ENCODE measurements at regions not wholly inside any gene's neighbourhood (a gene's known extent, or its start where the extent isn't known, plus 50 kb on each side); places are given as distances from the start of the nearest gene placed in this dataset.
A peak's percentile ranks its signal among the peaks of the same experiment; 100 is the strongest.

DNA sequence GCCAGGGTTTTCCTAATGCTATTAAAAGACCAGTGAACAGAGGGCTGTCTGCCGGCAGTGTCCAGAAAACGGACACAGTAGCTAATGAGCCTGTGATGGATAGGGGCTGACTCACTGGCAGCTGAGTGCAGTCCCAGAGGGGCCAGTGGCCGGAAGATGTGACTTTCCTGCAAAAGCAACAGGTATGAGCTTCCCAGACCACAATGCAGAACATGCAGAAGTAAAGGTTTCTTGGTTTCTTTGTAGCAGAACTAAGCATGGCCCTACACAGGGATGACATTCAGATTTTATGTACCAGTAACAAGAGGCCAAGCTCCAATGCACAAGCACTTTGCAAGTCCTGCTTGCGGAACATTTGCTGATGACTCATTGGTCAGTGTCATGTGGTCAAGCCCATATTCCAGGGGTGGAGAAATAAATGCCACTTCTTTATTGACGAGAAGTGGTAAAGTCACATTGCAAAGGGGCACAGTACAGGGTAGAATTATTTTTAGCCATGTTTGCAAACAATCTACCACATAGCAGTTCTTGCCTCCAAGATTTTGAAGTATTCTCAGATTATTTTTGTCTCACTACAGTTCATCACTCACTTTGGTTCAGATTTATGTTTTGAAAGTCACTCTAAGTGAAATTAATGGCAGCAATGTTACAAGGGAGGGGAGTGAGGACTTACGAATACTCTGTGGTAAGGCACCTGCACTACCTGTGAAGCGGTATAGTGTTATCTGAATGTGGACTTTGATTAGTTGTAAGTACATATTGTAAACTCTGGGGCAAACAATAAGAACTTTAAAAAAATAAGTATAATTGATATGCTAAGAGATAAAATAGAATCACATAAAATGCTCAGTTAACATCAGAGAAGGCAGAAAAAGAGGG, 263.3 kb downstream of the ABHD5 start:
- no peak for DNase-seq

DNA sequence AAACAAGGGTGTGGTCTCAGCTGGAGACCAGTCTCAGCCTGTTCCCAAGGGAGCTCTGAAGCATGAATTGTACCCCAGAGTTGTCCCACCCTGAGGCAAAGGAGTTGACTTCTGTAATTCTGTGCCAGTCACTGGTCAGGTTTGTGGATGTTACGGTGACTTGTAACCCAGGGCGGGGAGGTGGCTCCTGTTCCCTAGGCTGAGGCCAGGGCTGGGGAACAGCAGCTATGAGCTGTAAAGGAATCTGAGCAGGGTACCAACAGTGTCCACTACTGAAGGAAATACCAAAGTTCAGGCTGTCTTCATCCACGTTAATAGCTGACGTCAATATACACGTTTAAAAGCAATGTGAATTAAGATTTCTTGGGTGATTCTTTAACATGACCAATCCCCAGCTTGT, 266.2 kb downstream of the ABHD5 start:
- no peak for DNase-seq

- DNase-seq, result no peak
Measured at GRCh38 chr3:43957553-43957952, 266.8 kb downstream of the ABHD5 start.

DNA sequence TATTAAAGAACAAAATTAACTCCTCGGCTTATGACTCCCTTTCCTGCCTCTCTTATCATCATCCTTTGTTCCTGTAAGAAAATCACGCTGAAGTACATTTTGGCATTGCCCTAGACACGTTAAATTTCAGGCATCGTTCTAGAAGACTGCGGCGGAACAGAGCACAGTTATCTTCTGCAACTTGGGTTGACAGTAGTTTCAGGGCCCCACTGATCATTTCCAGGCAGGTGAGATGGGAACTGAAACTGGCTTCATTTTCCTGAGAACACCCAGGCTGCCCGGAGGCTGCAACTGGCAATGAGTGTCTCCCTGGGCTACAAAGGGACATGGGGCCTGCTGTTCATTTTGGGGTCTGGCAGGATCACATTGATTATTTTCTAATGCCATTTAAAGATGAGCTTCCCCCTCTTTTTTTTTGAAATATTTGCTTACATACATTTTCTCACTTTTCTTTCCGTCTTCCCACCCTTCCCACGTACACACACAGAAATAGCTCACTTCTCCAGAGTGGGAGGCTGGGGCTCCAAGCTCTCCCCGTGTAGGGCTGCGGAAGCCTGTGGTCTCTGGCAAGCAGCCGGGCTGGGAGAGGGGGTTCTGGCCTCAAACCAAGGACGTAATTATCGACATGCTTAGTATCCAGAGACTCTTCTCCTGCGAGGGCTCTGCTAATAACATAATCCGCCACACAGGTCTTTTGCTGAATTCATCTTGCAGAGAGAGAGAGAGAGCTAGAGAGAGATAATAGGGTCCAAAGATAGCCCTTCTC, 267.4 kb downstream of the ABHD5 start:
- DNase-seq, result no peak

- no peak for DNase-seq
Measured at GRCh38 chr3:43958973-43959372, 268.2 kb downstream of the ABHD5 start.

GRCh38 chr3:43959498-43960447, 269.0 kb downstream of the ABHD5 start:
- no peak for DNase-seq

DNA sequence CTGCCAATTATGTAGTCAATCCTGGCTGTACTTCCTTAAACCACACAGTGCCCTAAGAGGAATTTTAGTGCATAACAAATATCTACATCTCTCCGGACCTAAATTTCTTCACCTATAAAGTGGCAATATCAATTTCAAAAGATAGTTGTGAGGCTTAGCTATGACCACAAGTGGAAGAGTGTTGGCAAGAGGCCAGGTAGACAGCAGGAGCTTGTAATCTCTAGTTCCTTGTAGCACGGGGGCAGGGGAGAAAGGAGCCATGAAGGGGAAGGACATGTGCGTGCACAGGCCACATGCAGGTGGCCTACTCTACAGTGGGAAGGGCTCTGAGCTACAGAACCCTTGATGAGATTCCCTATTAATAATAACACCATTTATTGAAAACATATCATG, 269.7 kb downstream of the ABHD5 start:
- DNase-seq, result no peak

- DNase-seq, result no peak
Measured at GRCh38 chr3:43962043-43962442, 271.3 kb downstream of the ABHD5 start.

GRCh38 chr3:43963208-43963607, 272.5 kb downstream of the ABHD5 start:
- DNase-seq, result no peak

DNA sequence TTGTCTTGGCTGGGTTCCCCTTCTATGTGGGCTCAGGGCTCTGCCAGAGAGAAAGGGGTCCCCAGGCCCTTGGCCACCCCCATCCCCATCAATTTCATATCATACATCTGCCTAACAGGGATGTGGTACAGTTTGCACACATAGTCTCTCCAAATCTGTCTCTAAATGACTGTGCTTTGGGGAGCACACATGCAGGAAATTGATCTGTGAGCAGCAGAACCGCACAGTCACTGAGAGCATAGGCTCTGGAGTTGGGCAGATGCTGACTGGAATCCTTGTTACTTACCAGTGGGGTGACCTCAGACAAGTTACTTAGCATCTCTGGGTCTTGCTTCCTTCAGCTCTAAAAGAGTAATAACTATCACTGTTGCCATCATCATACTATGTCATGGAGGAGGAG, 273.9 kb downstream of the ABHD5 start:
- no peak for DNase-seq

DNA sequence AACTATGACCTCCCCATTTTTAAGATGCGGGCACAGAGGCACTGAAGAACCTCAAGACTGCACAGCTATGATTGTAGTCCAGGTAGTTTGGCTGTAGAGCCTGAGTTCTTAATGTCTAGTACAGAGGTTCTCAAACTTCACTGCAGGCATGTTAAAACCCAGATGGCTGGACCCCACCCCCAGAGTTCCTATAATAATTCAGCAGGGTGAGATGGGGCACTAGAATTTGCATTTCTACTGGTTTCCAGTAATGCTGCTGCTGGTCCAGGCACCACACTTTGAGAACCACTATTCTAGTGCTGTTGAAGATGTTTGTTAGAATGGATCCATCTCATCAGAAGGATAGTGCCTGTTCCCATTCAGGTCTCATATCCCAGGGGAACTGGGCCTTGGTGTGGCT, 274.9 kb downstream of the ABHD5 start:
- no peak for DNase-seq

GRCh38 chr3:43966126-43966525, 275.4 kb downstream of the ABHD5 start:
- DNase-seq, result no peak

GRCh38 chr3:43966530-43966929, 275.2 kb upstream of the TOPAZ1 start:
- no peak for DNase-seq

GRCh38 chr3:43968465-43968864, 273.2 kb upstream of the TOPAZ1 start:
- DNase-seq, result no peak

DNA sequence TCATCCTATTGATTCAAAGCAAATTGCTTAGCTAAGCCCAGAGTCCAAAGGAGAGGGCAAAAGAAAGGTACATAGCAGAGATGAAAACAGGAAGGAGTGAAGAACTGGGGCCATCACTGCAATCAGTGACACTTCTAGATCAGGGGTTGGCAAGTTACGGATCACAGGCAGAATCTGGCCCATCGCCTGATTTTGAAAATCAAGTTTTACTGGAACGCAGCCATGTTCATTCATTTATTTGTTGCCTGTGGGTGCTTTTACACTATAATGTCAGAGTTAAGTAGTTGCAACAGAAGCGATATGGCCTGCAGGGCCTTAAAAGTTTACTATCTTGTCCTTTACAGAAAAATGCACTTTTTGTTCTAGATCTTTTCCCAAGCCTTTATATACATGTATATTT, 271.7 kb upstream of the TOPAZ1 start:
- no peak for DNase-seq

- no peak for DNase-seq
Measured at GRCh38 chr3:43970351-43970750, 271.3 kb upstream of the TOPAZ1 start.

DNA sequence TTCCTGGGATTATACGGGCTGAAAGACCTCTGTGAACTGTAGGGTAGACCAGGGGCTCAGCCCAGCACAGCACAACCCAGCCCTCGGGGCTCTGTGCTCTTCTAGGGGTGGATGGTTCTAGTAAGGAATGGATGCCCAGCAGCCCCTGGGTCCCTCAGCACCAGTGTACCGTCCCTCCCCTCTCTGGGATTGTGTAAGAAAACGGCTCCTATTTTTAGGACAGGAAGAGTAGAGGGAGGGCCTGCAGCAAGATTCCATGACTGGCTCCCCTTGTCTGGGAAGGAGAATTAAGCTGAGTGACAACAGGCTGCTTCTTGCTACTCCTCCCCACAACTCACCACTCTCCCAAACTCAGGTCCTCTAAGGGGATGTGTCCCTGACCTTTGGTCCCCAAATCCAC, 270.8 kb upstream of the TOPAZ1 start:
- DNase-seq, result no peak

DNA sequence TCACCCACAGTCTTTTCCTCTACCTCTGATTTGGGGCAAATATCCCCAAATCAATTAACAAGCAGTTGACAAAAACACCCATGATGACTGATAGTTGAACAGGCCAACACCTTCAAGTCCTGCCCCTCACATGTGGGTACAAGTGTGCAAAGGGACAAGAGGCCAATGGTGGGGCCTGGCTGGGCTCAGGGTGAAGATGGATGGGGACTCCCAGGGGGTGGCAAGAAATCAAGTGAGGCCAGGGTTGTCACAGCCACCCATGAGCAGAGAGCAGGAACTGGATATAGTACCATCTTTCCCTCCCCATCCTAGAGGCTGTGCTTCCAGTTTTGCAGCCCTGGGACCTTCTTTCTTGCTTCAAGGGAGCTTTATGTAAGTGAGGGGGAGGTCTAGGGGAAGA, 270.2 kb upstream of the TOPAZ1 start:
- DNase-seq, result no peak

DNA sequence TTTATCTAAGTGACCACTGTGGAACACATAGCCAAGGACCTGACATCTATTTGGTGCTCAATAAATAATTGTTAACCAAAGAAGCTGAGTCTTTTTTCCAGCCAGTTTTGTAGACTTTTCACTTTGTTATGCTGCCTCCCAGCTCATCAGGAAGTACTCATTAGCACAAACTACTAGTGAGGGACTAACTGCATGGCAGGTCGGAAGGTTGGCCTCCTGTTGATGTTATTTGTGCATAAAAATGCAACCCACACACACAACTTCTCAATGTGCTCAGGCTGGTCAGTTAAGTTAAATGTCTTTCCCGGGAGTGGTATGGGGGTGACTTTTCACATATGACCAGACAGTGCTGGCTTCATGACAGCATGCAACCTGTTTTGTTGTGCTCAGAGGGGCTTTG, 263.0 kb upstream of the TOPAZ1 start:
- no peak for DNase-seq

DNA sequence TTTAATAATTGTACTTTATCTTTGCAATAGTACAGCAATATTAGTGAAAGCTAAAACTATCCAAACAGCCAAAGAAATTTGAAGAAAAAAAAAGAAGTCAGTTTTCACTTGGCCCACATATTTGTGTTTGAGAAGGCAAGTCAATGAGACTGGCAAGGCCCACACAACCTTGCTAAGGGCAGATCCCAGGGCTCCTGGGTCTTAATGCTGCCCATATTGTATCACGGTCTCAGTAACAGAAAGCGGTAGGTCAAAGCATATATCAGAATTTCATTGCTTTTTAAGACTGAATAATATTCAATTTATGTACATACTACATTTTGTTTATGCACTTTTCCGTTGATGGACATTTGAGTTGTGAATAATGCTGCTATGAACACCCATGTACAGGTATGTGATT, 262.0 kb upstream of the TOPAZ1 start:
- DNase-seq, result no peak

DNA sequence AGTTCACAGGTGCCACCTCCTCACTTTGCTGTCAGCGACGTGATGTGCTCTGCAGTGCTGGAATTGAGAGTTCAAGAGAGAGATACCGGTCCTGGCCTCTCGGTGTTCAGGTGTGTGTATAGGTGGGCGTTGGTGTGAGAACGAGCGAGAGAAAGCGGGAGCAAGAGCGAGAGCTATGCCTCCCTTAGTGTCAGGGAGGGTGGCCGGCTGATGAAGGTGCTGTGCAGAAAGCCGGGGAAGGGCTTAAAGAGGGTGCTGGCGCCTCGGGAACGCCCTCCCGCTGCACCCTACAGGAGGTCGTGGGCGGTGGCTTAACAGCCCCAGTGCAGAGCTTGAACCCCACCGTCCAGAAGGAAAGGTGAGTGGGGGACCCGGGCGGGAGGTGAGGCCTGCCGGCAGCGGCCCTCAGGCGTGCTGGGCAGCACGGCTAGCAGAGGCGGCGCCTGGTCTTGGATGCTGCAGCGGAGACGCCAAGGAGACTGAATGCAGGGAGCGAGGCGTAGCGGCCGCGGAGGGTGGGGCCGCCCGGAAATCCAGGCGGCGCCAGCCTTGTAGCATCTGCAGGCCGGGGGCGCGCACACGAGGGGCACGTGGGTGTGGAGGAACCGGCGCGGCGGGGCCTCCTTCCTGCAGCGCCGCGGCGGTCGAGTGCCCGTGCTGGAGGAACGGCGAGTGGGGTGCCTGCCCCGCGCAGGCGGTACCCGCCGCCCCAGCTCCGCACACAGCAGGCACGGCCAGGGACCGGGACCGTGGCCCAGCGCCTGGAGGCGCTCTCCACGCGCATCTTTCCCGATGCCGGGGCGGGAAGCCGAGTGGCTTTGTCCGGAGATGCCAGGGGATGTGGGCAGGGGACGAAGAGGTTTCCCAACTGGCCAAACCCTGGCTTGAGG, 246.8 kb upstream of the TOPAZ1 start:
- DNase-seq, result peak; percentile 37 to 54
